Activated CD8-positive, alpha-beta memory T cell treated with anti-CD3 and anti-CD28 coated beads, Interleukin-2, amount 50 U/mL, for 1 hour (primary cell): ENCODE measurements at regions not wholly inside any gene's neighbourhood (a gene's known extent, or its start where the extent isn't known, plus 50 kb on each side); places are given as distances from the start of the nearest gene placed in this dataset.

ENCODE experiments used
- DNase-seq: peaks from one replicate; pipeline ENCODE4 v3.0.0-alpha.2; 2020; ENCODE audit errors: extremely low read depth

- no peak for DNase-seq
Measured at GRCh38 chr1:185581020-185581419, 153.2 kb upstream of the HMCN1 start.

- no peak for DNase-seq
Measured at GRCh38 chr1:185578293-185578692, 155.9 kb upstream of the HMCN1 start.

GRCh38 chr1:185574139-185574875 lies 159.9 kb upstream of the HMCN1 start:
- DNase-seq = no peak

GRCh38 chr1:185573677-185574076 lies 160.5 kb upstream of the HMCN1 start:
- DNase-seq = no peak

- no peak for DNase-seq
Measured at GRCh38 chr1:185573162-185573561, 161.0 kb upstream of the HMCN1 start.

GRCh38 chr1:185570962-185571361 lies 163.2 kb upstream of the HMCN1 start:
- DNase-seq = no peak

GRCh38 chr1:185568155-185569123 lies 165.8 kb upstream of the HMCN1 start:
- no peak for DNase-seq

GRCh38 chr1:185567440-185567839 lies 166.8 kb upstream of the HMCN1 start:
- DNase-seq = no peak

- peak; percentile 44 for DNase-seq
Measured at GRCh38 chr1:185566995-185567394, 167.2 kb upstream of the HMCN1 start.

GRCh38 chr1:185565302-185565701 lies 168.9 kb upstream of the HMCN1 start:
- no peak for DNase-seq

- no peak for DNase-seq
Measured at GRCh38 chr1:185564816-185565215, 169.4 kb upstream of the HMCN1 start.

- DNase-seq = no peak
Measured at GRCh38 chr1:185562461-185563359, 171.5 kb upstream of the HMCN1 start.

- no peak for DNase-seq
Measured at GRCh38 chr1:185561629-185562028, 172.6 kb upstream of the HMCN1 start.

GRCh38 chr1:185560760-185561159 lies 173.4 kb upstream of the HMCN1 start:
- DNase-seq = no peak

- DNase-seq = peak; percentile 19
Measured at GRCh38 chr1:185559684-185560331, 174.4 kb upstream of the HMCN1 start.

GRCh38 chr1:185559151-185559550 lies 175.0 kb upstream of the HMCN1 start:
- DNase-seq = no peak

GRCh38 chr1:185556561-185556960 lies 177.6 kb upstream of the HMCN1 start:
- no peak for DNase-seq

GRCh38 chr1:185555743-185556142 lies 178.4 kb upstream of the HMCN1 start:
- no peak for DNase-seq

GRCh38 chr1:185551008-185551407 lies 183.2 kb upstream of the HMCN1 start:
- no peak for DNase-seq

- DNase-seq = no peak
Measured at GRCh38 chr1:185549906-185550305, 184.3 kb upstream of the HMCN1 start.

GRCh38 chr1:185546029-185546428 lies 188.2 kb upstream of the HMCN1 start:
- no peak for DNase-seq
